ENCODE measurements at regions not wholly inside any gene's neighbourhood (a gene's known extent, or its start where the extent isn't known, plus 50 kb on each side); places are given as distances from the start of the nearest gene placed in this dataset.
A peak's percentile ranks its signal among the peaks of the same experiment; 100 is the strongest.

DNA sequence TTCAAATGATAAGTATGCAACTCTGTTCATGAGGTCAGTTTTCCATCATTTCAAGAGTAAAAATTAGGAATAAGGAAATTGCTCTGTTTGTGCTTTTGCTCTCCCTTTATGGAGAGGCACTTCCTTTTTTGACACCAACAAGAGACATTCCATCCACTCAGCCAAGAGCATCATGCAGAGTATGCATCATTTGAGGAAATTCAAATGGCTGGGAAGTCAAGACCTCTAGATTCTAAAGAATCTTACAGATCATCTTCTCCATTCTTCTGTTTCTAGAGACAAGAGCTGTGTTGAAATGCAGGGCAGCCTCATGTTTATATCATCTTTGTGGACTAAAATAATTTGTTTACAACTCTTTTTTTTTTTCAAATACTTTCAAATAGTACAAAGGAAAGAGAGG lies 669.4 kb downstream of the CDH11 start:
- no peak for DNase-seq (ENCODE audit: insufficient read length, low spot score, missing footprints)
- Histone ChIP-seq H3K4me3 (ENCODE audit: insufficient read depth, low read length) (no peak overlapping the region), H3K4me2 (ENCODE audit: insufficient read depth, low read length) (no peak overlapping the region), H3K27me3 (ENCODE audit: insufficient read depth, low read length) (no peaks in the 10 kb centered on the region), H3K9me3 (ENCODE audit: low read depth, low read length) (no peaks in the 10 kb centered on the region), H3K27ac (ENCODE audit: low read depth, low read length) (no peak overlapping the region), H3K79me2 (ENCODE audit: insufficient read depth, low read length) (no peaks in the 10 kb centered on the region), H3K36me3 (ENCODE audit: insufficient read depth, low read length) (no peaks in the 10 kb centered on the region), H2AFZ (ENCODE audit: low read length) (peak overlapping the region; percentile 16), H3K4me1 (ENCODE audit: insufficient read depth, low read length) (peaks cover 21% of the 10 kb centered on the region), H4K20me1 (ENCODE audit: insufficient read depth, low read length) (no peaks in the 10 kb centered on the region)
- TF ChIP-seq, protein P1, sequence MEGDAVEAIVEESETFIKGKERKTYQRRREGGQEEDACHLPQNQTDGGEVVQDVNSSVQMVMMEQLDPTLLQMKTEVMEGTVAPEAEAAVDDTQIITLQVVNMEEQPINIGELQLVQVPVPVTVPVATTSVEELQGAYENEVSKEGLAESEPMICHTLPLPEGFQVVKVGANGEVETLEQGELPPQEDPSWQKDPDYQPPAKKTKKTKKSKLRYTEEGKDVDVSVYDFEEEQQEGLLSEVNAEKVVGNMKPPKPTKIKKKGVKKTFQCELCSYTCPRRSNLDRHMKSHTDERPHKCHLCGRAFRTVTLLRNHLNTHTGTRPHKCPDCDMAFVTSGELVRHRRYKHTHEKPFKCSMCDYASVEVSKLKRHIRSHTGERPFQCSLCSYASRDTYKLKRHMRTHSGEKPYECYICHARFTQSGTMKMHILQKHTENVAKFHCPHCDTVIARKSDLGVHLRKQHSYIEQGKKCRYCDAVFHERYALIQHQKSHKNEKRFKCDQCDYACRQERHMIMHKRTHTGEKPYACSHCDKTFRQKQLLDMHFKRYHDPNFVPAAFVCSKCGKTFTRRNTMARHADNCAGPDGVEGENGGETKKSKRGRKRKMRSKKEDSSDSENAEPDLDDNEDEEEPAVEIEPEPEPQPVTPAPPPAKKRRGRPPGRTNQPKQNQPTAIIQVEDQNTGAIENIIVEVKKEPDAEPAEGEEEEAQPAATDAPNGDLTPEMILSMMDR (IDR thresholded peaks at IDR 0.05; ENCODE audit: extremely low read depth, low read depth, low read length) = no peak

DNA sequence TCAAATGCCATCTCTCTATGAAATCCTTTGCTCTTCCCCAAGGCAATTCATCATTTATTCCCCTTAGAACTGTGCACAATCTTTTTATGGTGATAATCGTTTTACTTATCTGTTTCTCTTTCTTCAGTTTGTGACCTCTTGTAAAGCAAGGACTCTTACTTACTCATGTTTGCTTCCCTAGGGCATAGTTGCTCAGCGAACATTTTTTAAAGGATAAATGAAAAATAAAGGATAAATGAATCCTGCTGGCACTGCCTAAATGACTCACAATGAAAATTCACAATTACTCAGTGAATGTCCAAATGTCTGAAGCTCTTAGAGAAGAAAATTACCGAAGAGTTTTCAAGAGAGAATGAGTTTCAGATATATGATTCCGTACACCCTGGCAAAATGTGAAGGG lies 671.7 kb downstream of the CDH11 start:
- H3K4me1 ChIP-seq (ENCODE audit: insufficient read depth, low read length) = peaks cover 21% of the 10 kb centered on the region
- DNase-seq (ENCODE audit: insufficient read length, low spot score, missing footprints) = peak; percentile 5
- H3K27me3 ChIP-seq (ENCODE audit: insufficient read depth, low read length) = no peaks in the 10 kb centered on the region
- H3K4me2 ChIP-seq (ENCODE audit: insufficient read depth, low read length) = peak overlapping the region; percentile 38
- no peaks in the 10 kb centered on the region for H3K36me3 ChIP-seq (ENCODE audit: insufficient read depth, low read length)
- no peaks in the 10 kb centered on the region for H3K79me2 ChIP-seq (ENCODE audit: insufficient read depth, low read length)
- no peak overlapping the region for H3K4me3 ChIP-seq (ENCODE audit: insufficient read depth, low read length)
- H4K20me1 ChIP-seq (ENCODE audit: insufficient read depth, low read length) = no peaks in the 10 kb centered on the region
- TF ChIP-seq, protein P1 (IDR thresholded peaks at IDR 0.05; ENCODE audit: extremely low read depth, low read depth, low read length) = no peak
- H2AFZ ChIP-seq (ENCODE audit: low read length) = peak overlapping the region; percentile 48
- peak overlapping the region; percentile 70 for H3K27ac ChIP-seq (ENCODE audit: low read depth, low read length)
- no peaks in the 10 kb centered on the region for H3K9me3 ChIP-seq (ENCODE audit: low read depth, low read length)

DNA sequence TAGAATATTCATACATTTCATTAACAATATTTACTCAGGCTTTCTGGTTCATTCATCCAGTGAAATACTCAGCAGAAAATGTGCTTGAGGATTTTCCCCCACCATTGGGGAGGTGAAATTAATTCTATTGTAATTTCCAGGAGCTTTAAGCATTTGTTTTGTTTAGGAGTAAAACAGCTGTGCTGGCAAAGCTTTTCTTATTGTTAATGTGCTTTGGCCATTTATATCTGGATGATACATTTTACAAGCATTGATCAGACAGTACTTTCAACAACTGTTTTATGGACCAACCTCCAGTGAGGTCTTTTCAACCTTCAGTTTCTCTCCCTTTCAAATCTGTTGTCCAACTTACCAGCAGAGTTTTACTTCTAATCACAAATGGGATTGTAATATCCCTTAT lies 672.4 kb downstream of the CDH11 start:
- no peaks in the 10 kb centered on the region for H4K20me1 ChIP-seq (ENCODE audit: insufficient read depth, low read length)
- H3K36me3 ChIP-seq (ENCODE audit: insufficient read depth, low read length) = no peaks in the 10 kb centered on the region
- no peak overlapping the region for H3K4me3 ChIP-seq (ENCODE audit: insufficient read depth, low read length)
- H3K79me2 ChIP-seq (ENCODE audit: insufficient read depth, low read length) = no peaks in the 10 kb centered on the region
- peak overlapping the region; percentile 38 for H3K4me2 ChIP-seq (ENCODE audit: insufficient read depth, low read length)
- H3K4me1 ChIP-seq (ENCODE audit: insufficient read depth, low read length) = peaks cover 21% of the 10 kb centered on the region
- TF ChIP-seq, protein P1 (IDR thresholded peaks at IDR 0.05; ENCODE audit: extremely low read depth, low read depth, low read length) = no peak
- DNase-seq (ENCODE audit: insufficient read length, low spot score, missing footprints) = no peak
- no peaks in the 10 kb centered on the region for H3K27me3 ChIP-seq (ENCODE audit: insufficient read depth, low read length)
- H3K27ac ChIP-seq (ENCODE audit: low read depth, low read length) = peak overlapping the region; percentile 70
- no peaks in the 10 kb centered on the region for H3K9me3 ChIP-seq (ENCODE audit: low read depth, low read length)
- H2AFZ ChIP-seq (ENCODE audit: low read length) = no peak overlapping the region

DNA sequence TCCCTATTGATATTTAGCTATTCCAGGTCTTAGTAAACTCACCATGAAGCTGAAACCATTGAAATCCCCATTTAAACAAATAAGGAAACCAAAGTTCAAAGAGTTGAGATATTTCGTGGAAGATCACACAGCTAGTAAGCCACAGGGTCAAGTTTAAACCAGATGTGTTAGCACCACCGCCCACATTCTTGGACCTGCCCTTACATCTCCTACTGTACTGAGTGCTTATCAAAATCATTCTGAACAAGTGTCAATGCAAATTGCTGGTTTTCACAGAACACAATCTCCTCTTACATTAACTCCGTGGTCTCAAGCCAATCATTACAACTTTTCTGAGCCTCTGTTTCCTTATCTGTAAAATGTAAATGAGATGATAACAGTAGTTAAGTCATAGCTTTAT lies 676.2 kb downstream of the CDH11 start:
- H3K9me3 ChIP-seq (ENCODE audit: low read depth, low read length) = no peaks in the 10 kb centered on the region
- H3K79me2 ChIP-seq (ENCODE audit: insufficient read depth, low read length) = no peaks in the 10 kb centered on the region
- H3K4me2 ChIP-seq (ENCODE audit: insufficient read depth, low read length) = no peak overlapping the region
- H3K27me3 ChIP-seq (ENCODE audit: insufficient read depth, low read length) = no peaks in the 10 kb centered on the region
- H3K4me1 ChIP-seq (ENCODE audit: insufficient read depth, low read length) = peaks cover 21% of the 10 kb centered on the region
- TF ChIP-seq, protein P1 (IDR thresholded peaks at IDR 0.05; ENCODE audit: extremely low read depth, low read depth, low read length) = no peak
- no peak overlapping the region for H3K4me3 ChIP-seq (ENCODE audit: insufficient read depth, low read length)
- H2AFZ ChIP-seq (ENCODE audit: low read length) = no peak overlapping the region
- H4K20me1 ChIP-seq (ENCODE audit: insufficient read depth, low read length) = no peaks in the 10 kb centered on the region
- DNase-seq (ENCODE audit: insufficient read length, low spot score, missing footprints) = no peak
- H3K36me3 ChIP-seq (ENCODE audit: insufficient read depth, low read length) = no peaks in the 10 kb centered on the region
- no peak overlapping the region for H3K27ac ChIP-seq (ENCODE audit: low read depth, low read length)

Measured in osteoblast (primary cell).